GM12878 (cell line): ENCODE measurements at regions not wholly inside any gene's neighbourhood (a gene's known extent, or its start where the extent isn't known, plus 50 kb on each side); places are given as distances from the start of the nearest gene placed in this dataset.

ENCODE experiments used
- ATAC-seq: fragments of 200-7000 bp; cut with Tn5 transposase; 3 replicates; pipeline ENCODE4 v1.9.1; 2020; ENCODE audit warnings: mild to moderate bottlenecking, moderate library complexity
- BruUV-seq: library from RNA; stranded (reverse); fragments of 400-500 nt; replicated peaks from 2 replicates; lab custom pipeline; 2021; lab: Mats Ljungman, UMichigan
- CTCF ChIA-PET: fragments of 300-600 bp; sonication (Branson Sonifier 250); formaldehyde crosslinking; extraction: SDS; loops from one replicate; lab custom pipeline; 2021; ENCODE audit warnings: inconsistent platforms; lab: Yijun Ruan, JAX
- POLR2A ChIA-PET: fragments of 350-600 bp; formaldehyde crosslinking; extraction: SDS; loops from one replicate; lab custom pipeline; 2021; ENCODE audit warnings: inconsistent platforms; lab: Charles Lee
- RAD21 ChIA-PET: fragments of 300-600 bp; sonication (Branson Sonifier 250); formaldehyde crosslinking; loops from one replicate; lab custom pipeline; 2023; ENCODE audit warnings: antibody characterized with exemption; ENCODE audit not compliant: unreplicated experiment; lab: Charles Lee
- SMC1A ChIA-PET: fragments of 300-600 bp; sonication (Branson Sonifier 250); formaldehyde crosslinking; loops from one replicate; lab custom pipeline; 2023; ENCODE audit not compliant: unreplicated experiment, uncharacterized antibody; lab: Charles Lee
- DNase-seq: peaks from one replicate; pipeline ENCODE4 v3.0.0-alpha.2; 2011; ENCODE audit warnings: low read depth, low spot score
- FAIRE-seq: peaks from 3 replicates; lab custom pipeline; 2011; peaks lifted over from hg19 to GRCh38; lab: Jason Lieb, UNC
- H2AFZ ChIP-seq: 2 replicates; pipeline ENCODE4 v1.6.0; 2011; ENCODE audit warnings: low read depth, low read length, control low read depth; ENCODE audit not compliant: control insufficient read depth
- H3K27ac ChIP-seq: 2 replicates; pipeline ENCODE4 v1.5.1; 2011; ENCODE audit warnings: control low read depth; ENCODE audit not compliant: control insufficient read depth, insufficient read depth
- H3K27me3 ChIP-seq, 2 experiments: replicated peaks in 1 of 2; 2 replicates each; pipeline versions ENCODE4 v1.6.0 to v1.6.1; 2011; ENCODE audit warnings: low read length in 1 of 2; ENCODE audit not compliant: control insufficient read depth in 2 of 2, insufficient read depth in 2 of 2
- H3K36me3 ChIP-seq, 2 experiments: 2 replicates each; pipeline ENCODE4 v1.5.1; 2011; ENCODE audit warnings: low read length in 1 of 2; ENCODE audit not compliant: control insufficient read depth in 2 of 2, insufficient read depth in 2 of 2
- H3K4me1 ChIP-seq: 2 replicates; pipeline ENCODE4 v1.6.1; 2011; ENCODE audit warnings: mild to moderate bottlenecking, low read length, moderate library complexity, mixed read lengths; ENCODE audit not compliant: control insufficient read depth, insufficient read depth
- H3K4me2 ChIP-seq: 2 replicates; pipeline ENCODE4 v1.6.0; 2011; ENCODE audit warnings: control low read depth; ENCODE audit not compliant: control insufficient read depth, insufficient read depth
- H3K4me3 ChIP-seq: fragments of 200-600 bp; sonication (generic); 2 replicates; pipeline ENCODE4 v1.5.1; 2016
- H3K79me2 ChIP-seq: 2 replicates; pipeline ENCODE4 v1.6.0; 2011; ENCODE audit warnings: low read length; ENCODE audit not compliant: control insufficient read depth, insufficient read depth
- H3K9ac ChIP-seq: 2 replicates; pipeline ENCODE4 v1.8.0; 2011; ENCODE audit warnings: low read length, control low read depth, mixed read lengths; ENCODE audit not compliant: control insufficient read depth, insufficient read depth
- H3K9me3 ChIP-seq: replicated peaks from 3 replicates; pipeline ENCODE4 v1.5.1; 2011; ENCODE audit warnings: mild to moderate bottlenecking, low read length; ENCODE audit not compliant: control insufficient read depth, insufficient read depth
- H4K20me1 ChIP-seq: 2 replicates; pipeline ENCODE4 v1.6.0; 2011; ENCODE audit not compliant: control insufficient read depth, insufficient read depth
- ASH2L ChIP-seq: fragments of 300-600, 200-600 bp; sonication (generic); IDR thresholded peaks from 2 replicates; pipeline ENCODE4 v1.6.1; 2017; ENCODE audit warnings: low read depth, mild to moderate bottlenecking, borderline replicate concordance
- ESRRA ChIP-seq: IDR thresholded peaks from 2 replicates; pipeline ENCODE4 v1.6.1; 2012; ENCODE audit warnings: mild to moderate bottlenecking, low read length, improper control_type of control experiment
- HDGF ChIP-seq: fragments of 450-650 bp; IDR thresholded peaks from 2 replicates; pipeline ENCODE4 v1.6.1; 2016; ENCODE audit warnings: antibody characterized with exemption
- JUND ChIP-seq: IDR thresholded peaks from 2 replicates; pipeline ENCODE4 v1.6.1; 2012; ENCODE audit warnings: low read depth, mild to moderate bottlenecking, low read length, improper control_type of control experiment, moderate library complexity
- MTA3 ChIP-seq: IDR thresholded peaks from 2 replicates; pipeline ENCODE4 v1.6.1; 2012; ENCODE audit warnings: low read length, inconsistent platforms, borderline replicate concordance
- POLR2AphosphoS5 ChIP-seq: IDR thresholded peaks from 2 replicates; pipeline ENCODE4 v1.6.1; 2011; ENCODE audit warnings: mild to moderate bottlenecking, low read length, inconsistent platforms
- RAD21 ChIP-seq: IDR thresholded peaks from 2 replicates; pipeline ENCODE4 v1.6.1; 2011; ENCODE audit warnings: mild to moderate bottlenecking, low read depth, low read length, moderate library complexity; ENCODE audit not compliant: insufficient read depth
- RCOR1 ChIP-seq: conservative IDR thresholded peaks from 2 replicates; pipeline ENCODE4 v1.6.1; 2012; ENCODE audit warnings: low read depth, low read length, improper control_type of control experiment
- RELA ChIP-seq: fragments of 450-650 bp; IDR thresholded peaks from 2 replicates; pipeline ENCODE4 v1.8.0; 2014; ENCODE audit warnings: borderline replicate concordance; ENCODE audit not compliant: partially characterized antibody
- SMAD1 ChIP-seq: fragments of 450-650 bp; IDR thresholded peaks from 2 replicates; pipeline ENCODE4 v1.6.1; 2018; ENCODE audit warnings: mild to moderate bottlenecking, low read depth; ENCODE audit not compliant: partially characterized antibody
- SUPT20H ChIP-seq: IDR thresholded peaks from 2 replicates; pipeline ENCODE4 v1.6.1; 2011; ENCODE audit warnings: low read depth, mild to moderate bottlenecking, low read length, moderate library complexity, borderline replicate concordance; ENCODE audit not compliant: control insufficient read depth
- ZNF622 ChIP-seq: fragments of 450-650 bp; IDR thresholded peaks from 2 replicates; pipeline ENCODE4 v1.6.1; 2017; ENCODE audit warnings: mild to moderate bottlenecking, inconsistent platforms
- ZZZ3 ChIP-seq: IDR thresholded peaks from 2 replicates; pipeline ENCODE4 v1.6.1; 2011; ENCODE audit warnings: low read depth; ENCODE audit not compliant: control insufficient read depth, insufficient read length
- in situ Hi-C: fragments of 300-500 bp; cut with MboI; formaldehyde crosslinking; loops from 9 replicates; pipeline ENCODE4 v1.14.3; 2018; ENCODE audit warnings: mixed read lengths
- intact Hi-C: fragments of 100-400 bp; cut with micrococcal nuclease; formaldehyde crosslinking; loops from one replicate; pipeline ENCODE4 v1.14.2; 2022; ENCODE audit not compliant: unreplicated experiment
- TF ChIP-seq, protein P1 (sequence below): IDR thresholded peaks from 2 replicates; pipeline ENCODE4 v1.6.1; 2012; ENCODE audit warnings: low read length, inconsistent platforms
- TF ChIP-seq, protein P2 (sequence below): fragments of 450-650 bp; formaldehyde crosslinking; IDR thresholded peaks from 2 replicates; pipeline ENCODE4 v1.4.0; 2020; ENCODE audit warnings: mild to moderate bottlenecking, moderate library complexity
- TF ChIP-seq, protein P3 (sequence below): fragments of 450-650 bp; IDR thresholded peaks from 2 replicates; pipeline ENCODE4 v1.6.1; 2018; ENCODE audit warnings: borderline replicate concordance, mild to moderate bottlenecking; ENCODE audit not compliant: partially characterized antibody
- TF ChIP-seq, protein P4 (sequence below): fragments of 450-650 bp; IDR thresholded peaks from 2 replicates; pipeline ENCODE4 v1.6.1; 2016; ENCODE audit warnings: mild to moderate bottlenecking

DNA sequence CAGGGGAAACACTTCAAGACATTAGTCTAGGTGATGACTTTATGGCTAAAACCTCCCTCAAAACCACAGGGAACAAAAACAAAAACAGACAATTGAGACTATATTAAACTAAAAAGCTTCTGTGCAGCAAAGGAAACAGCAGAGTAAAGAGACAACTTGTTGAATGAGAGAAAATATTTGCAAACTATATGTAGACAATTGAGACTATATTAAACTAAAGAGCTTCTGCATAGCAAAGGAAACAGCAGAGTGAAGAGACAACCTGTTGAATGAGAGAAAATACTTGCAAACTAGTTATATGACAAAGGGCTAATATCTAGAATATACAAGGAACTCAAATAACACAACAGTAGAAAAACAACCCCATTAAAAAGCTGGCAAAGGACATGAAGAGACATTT is 136.4 kb downstream of the IBTK start:
- no peaks in the 10 kb centered on the region for H3K36me3 ChIP-seq
- ChIA-PET CTCF (no interaction called here), POLR2A (no interaction called here), SMC1A (interaction anchor here (0.6 kb wide), 1 partner anchor 146 kb away, joined by 3 read pairs; no protein-coding TSS in a partner anchor), RAD21 (no interaction called here)
- ATAC-seq (no peak), DNase-seq (no peak), FAIRE-seq (no peak)
- H3K9me3 ChIP-seq, result no peaks in the 10 kb centered on the region
- H3K27me3 ChIP-seq, result no peaks in the 10 kb centered on the region
- no peaks in the 10 kb centered on the region for H3K79me2 ChIP-seq
- H3K4me2 ChIP-seq, result no peak overlapping the region
- no peak overlapping the region for H3K4me3 ChIP-seq
- H3K9ac ChIP-seq, result no peak overlapping the region
- in situ Hi-C loops (no loop called here), intact Hi-C loops (no loop called here)
- H2AFZ ChIP-seq, result no peak overlapping the region
- H4K20me1 ChIP-seq, result no peaks in the 10 kb centered on the region
- no peaks in the 10 kb centered on the region for H3K4me1 ChIP-seq
- no TSS peak for BruUV-seq
- no peak for TF ChIP-seq RELA
- TF ChIP-seq, protein P1, sequence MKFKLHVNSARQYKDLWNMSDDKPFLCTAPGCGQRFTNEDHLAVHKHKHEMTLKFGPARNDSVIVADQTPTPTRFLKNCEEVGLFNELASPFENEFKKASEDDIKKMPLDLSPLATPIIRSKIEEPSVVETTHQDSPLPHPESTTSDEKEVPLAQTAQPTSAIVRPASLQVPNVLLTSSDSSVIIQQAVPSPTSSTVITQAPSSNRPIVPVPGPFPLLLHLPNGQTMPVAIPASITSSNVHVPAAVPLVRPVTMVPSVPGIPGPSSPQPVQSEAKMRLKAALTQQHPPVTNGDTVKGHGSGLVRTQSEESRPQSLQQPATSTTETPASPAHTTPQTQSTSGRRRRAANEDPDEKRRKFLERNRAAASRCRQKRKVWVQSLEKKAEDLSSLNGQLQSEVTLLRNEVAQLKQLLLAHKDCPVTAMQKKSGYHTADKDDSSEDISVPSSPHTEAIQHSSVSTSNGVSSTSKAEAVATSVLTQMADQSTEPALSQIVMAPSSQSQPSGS, result no peak
- TF ChIP-seq, protein P2, sequence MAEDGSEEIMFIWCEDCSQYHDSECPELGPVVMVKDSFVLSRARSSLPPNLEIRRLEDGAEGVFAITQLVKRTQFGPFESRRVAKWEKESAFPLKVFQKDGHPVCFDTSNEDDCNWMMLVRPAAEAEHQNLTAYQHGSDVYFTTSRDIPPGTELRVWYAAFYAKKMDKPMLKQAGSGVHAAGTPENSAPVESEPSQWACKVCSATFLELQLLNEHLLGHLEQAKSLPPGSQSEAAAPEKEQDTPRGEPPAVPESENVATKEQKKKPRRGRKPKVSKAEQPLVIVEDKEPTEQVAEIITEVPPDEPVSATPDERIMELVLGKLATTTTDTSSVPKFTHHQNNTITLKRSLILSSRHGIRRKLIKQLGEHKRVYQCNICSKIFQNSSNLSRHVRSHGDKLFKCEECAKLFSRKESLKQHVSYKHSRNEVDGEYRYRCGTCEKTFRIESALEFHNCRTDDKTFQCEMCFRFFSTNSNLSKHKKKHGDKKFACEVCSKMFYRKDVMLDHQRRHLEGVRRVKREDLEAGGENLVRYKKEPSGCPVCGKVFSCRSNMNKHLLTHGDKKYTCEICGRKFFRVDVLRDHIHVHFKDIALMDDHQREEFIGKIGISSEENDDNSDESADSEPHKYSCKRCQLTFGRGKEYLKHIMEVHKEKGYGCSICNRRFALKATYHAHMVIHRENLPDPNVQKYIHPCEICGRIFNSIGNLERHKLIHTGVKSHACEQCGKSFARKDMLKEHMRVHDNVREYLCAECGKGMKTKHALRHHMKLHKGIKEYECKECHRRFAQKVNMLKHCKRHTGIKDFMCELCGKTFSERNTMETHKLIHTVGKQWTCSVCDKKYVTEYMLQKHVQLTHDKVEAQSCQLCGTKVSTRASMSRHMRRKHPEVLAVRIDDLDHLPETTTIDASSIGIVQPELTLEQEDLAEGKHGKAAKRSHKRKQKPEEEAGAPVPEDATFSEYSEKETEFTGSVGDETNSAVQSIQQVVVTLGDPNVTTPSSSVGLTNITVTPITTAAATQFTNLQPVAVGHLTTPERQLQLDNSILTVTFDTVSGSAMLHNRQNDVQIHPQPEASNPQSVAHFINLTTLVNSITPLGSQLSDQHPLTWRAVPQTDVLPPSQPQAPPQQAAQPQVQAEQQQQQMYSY (CRISPR knock-in tag), result no peak
- TF ChIP-seq ZZZ3, result no peak
- TF ChIP-seq MTA3, result no peak
- TF ChIP-seq, protein P3, sequence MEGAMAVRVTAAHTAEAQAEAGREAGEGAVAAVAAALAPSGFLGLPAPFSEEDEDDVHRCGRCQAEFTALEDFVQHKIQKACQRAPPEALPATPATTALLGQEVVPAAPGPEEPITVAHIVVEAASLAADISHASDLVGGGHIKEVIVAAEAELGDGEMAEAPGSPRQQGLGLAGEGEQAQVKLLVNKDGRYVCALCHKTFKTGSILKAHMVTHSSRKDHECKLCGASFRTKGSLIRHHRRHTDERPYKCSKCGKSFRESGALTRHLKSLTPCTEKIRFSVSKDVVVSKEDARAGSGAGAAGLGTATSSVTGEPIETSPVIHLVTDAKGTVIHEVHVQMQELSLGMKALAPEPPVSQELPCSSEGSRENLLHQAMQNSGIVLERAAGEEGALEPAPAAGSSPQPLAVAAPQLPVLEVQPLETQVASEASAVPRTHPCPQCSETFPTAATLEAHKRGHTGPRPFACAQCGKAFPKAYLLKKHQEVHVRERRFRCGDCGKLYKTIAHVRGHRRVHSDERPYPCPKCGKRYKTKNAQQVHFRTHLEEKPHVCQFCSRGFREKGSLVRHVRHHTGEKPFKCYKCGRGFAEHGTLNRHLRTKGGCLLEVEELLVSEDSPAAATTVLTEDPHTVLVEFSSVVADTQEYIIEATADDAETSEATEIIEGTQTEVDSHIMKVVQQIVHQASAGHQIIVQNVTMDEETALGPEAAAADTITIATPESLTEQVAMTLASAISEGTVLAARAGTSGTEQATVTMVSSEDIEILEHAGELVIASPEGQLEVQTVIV, result no peak
- no peak for TF ChIP-seq JUND
- TF ChIP-seq SMAD1, result no peak
- TF ChIP-seq SUPT20H, result no peak
- no peak for TF ChIP-seq RCOR1
- TF ChIP-seq ESRRA, result no peak
- no peak for TF ChIP-seq HDGF
- TF ChIP-seq POLR2AphosphoS5, result no peak
- TF ChIP-seq, protein P4, sequence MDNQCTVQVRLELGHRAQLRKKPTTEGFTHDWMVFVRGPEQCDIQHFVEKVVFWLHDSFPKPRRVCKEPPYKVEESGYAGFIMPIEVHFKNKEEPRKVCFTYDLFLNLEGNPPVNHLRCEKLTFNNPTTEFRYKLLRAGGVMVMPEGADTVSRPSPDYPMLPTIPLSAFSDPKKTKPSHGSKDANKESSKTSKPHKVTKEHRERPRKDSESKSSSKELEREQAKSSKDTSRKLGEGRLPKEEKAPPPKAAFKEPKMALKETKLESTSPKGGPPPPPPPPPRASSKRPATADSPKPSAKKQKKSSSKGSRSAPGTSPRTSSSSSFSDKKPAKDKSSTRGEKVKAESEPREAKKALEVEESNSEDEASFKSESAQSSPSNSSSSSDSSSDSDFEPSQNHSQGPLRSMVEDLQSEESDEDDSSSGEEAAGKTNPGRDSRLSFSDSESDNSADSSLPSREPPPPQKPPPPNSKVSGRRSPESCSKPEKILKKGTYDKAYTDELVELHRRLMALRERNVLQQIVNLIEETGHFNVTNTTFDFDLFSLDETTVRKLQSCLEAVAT, result no peak
- TF ChIP-seq ASH2L, result no peak
- no peak for TF ChIP-seq ZNF622
- TF ChIP-seq RAD21, result no peak
- H3K27ac ChIP-seq, result no peak overlapping the region
